ENCODE measurements at regions not wholly inside any gene's neighbourhood (a gene's known extent, or its start where the extent isn't known, plus 50 kb on each side); places are given as distances from the start of the nearest gene placed in this dataset.

- no peaks in the 10 kb centered on the region for H3K79me2 ChIP-seq (ENCODE audit: insufficient read depth)
- WGBS (ENCODE audit: low lambda C conversion rate): 6% methylated on average over 3 of the region's 3 CpGs
- no peaks in the 10 kb centered on the region for H3K4me1 ChIP-seq (ENCODE audit: control insufficient read depth in 1 of 2, insufficient read depth in 2 of 2, low read depth in 1 of 2, low read length in 1 of 2)
- H3K4me3 ChIP-seq (ENCODE audit: low read depth in 2 of 2, low read length in 1 of 2): no peak overlapping the region
- TF ChIP-seq EZH2phosphoT487 (IDR thresholded peaks at IDR 0.05; ENCODE audit: borderline replicate concordance, low read depth): no peak
- no peak for TF ChIP-seq PBX3 (IDR thresholded peaks at IDR 0.05)
- no peak for TF ChIP-seq ZBTB33 (IDR thresholded peaks at IDR 0.05; ENCODE audit: borderline replicate concordance, low read depth)
- no peak for TF ChIP-seq GATA2 (CRISPR knock-in tag; IDR thresholded peaks at IDR 0.05)
- TF ChIP-seq NFIC (IDR thresholded peaks at IDR 0.05; ENCODE audit: borderline replicate concordance): no peak
- no peak for TF ChIP-seq RXRA (IDR thresholded peaks at IDR 0.05; ENCODE audit: borderline replicate concordance, low read depth)
- no peak for TF ChIP-seq POLR2AphosphoS5 (IDR thresholded peaks at IDR 0.05; ENCODE audit: low read depth, low read length)
- no peak for TF ChIP-seq SMC3 (IDR thresholded peaks at IDR 0.05; ENCODE audit: low read depth, low read length)
- no peak for TF ChIP-seq USF2 (IDR thresholded peaks at IDR 0.05; ENCODE audit: borderline replicate concordance, low read depth, low read length)
- no peak for TF ChIP-seq EP300 (IDR thresholded peaks at IDR 0.05; ENCODE audit: borderline replicate concordance in 1 of 2, low read depth in 1 of 2, low read length in 1 of 2)
- TF ChIP-seq RCOR1 (IDR thresholded peaks at IDR 0.05; ENCODE audit: low read length): no peak
- no peaks in the 10 kb centered on the region for H3K27me3 ChIP-seq (ENCODE audit: insufficient read depth)
- POLR2A ChIA-PET: no interaction called here
- H3K36me3 ChIP-seq (replicated peaks in 1 of 2; ENCODE audit: control insufficient read depth in 1 of 2, insufficient read depth in 2 of 2, low read length in 1 of 2): no peaks in the 10 kb centered on the region
- H2AFZ ChIP-seq (ENCODE audit: low read depth): no peak overlapping the region
- CTCF ChIA-PET: no interaction called here
- no peaks in the 10 kb centered on the region for H4K20me1 ChIP-seq (ENCODE audit: insufficient read depth)
- H3K4me2 ChIP-seq: no peak overlapping the region
- no peak for DNase-seq
- no peaks in the 10 kb centered on the region for H3K9me2 ChIP-seq
- no peak overlapping the region for H3K27ac ChIP-seq (ENCODE audit: low read depth in 2 of 2, low read length in 1 of 2)
- no peaks in the 10 kb centered on the region for H3F3A ChIP-seq (replicated peaks; ENCODE audit: insufficient read depth)
- H3K9me3 ChIP-seq: no peaks in the 10 kb centered on the region
- no peak overlapping the region for H3K9ac ChIP-seq
Measured at GRCh38 chr14:97120204-97120603, 323.0 kb downstream of the VRK1 start.

GRCh38 chr14:97120611-97121031 is 323.4 kb downstream of the VRK1 start:
- H4K20me1 ChIP-seq (ENCODE audit: insufficient read depth): no peaks in the 10 kb centered on the region
- H3K4me3 ChIP-seq (ENCODE audit: low read depth in 2 of 2, low read length in 1 of 2): no peak overlapping the region
- CTCF ChIA-PET: no interaction called here
- WGBS (ENCODE audit: low lambda C conversion rate): 0% methylated on average over 2 of the region's 2 CpGs
- no peaks in the 10 kb centered on the region for H3K79me2 ChIP-seq (ENCODE audit: insufficient read depth)
- TF ChIP-seq MAX (IDR thresholded peaks at IDR 0.05; ENCODE audit: low read depth) (no peak), ZBTB33 (IDR thresholded peaks at IDR 0.05; ENCODE audit: borderline replicate concordance, low read depth) (no peak), EP300 (IDR thresholded peaks at IDR 0.05; ENCODE audit: borderline replicate concordance in 1 of 2, low read depth in 1 of 2, low read length in 1 of 2) (no peak), GABPA (IDR thresholded peaks at IDR 0.05; ENCODE audit: low read depth) (no peak)
- no peaks in the 10 kb centered on the region for H3K9me3 ChIP-seq
- no peak overlapping the region for H3K4me2 ChIP-seq
- no peak overlapping the region for H3K27ac ChIP-seq (ENCODE audit: low read depth in 2 of 2, low read length in 1 of 2)
- H3K27me3 ChIP-seq (ENCODE audit: insufficient read depth): no peaks in the 10 kb centered on the region
- H2AFZ ChIP-seq (ENCODE audit: low read depth): no peak overlapping the region
- POLR2A ChIA-PET: no interaction called here
- H3K36me3 ChIP-seq (replicated peaks in 1 of 2; ENCODE audit: control insufficient read depth in 1 of 2, insufficient read depth in 2 of 2, low read length in 1 of 2): no peaks in the 10 kb centered on the region
- no peak for DNase-seq
- H3K9ac ChIP-seq: no peak overlapping the region
- H3K9me2 ChIP-seq: no peaks in the 10 kb centered on the region
- H3K4me1 ChIP-seq (ENCODE audit: control insufficient read depth in 1 of 2, insufficient read depth in 2 of 2, low read depth in 1 of 2, low read length in 1 of 2): no peaks in the 10 kb centered on the region
- H3F3A ChIP-seq (replicated peaks; ENCODE audit: insufficient read depth): no peaks in the 10 kb centered on the region

All from SK-N-SH (cell line).